ENCODE measurements at regions not wholly inside any gene's neighbourhood (a gene's known extent, or its start where the extent isn't known, plus 50 kb on each side); places are given as distances from the start of the nearest gene placed in this dataset.

GRCh38 chr18:23356915-23357601 lies 96.0 kb upstream of the RIOK3 start:
- Histone ChIP-seq H3K4me1 (ENCODE audit: insufficient read depth, low read length) (no peaks in the 10 kb centered on the region), H4K20me1 (ENCODE audit: control insufficient read depth, insufficient read depth, insufficient read length) (no peaks in the 10 kb centered on the region), H4K5ac (ENCODE audit: insufficient read length, low read depth, low read length) (no peak overlapping the region), H3T11ph (ENCODE audit: low read length) (no peak overlapping the region), H3K27ac (ENCODE audit: insufficient read length, low read depth, low read length) (no peak overlapping the region), H3K79me2 (ENCODE audit: insufficient read depth, low read length) (no peaks in the 10 kb centered on the region), H3K4me2 (ENCODE audit: insufficient read depth, insufficient read length, low read length) (no peak overlapping the region), H2BK5ac (ENCODE audit: insufficient read length, low read length) (no peak overlapping the region), H2AK5ac (ENCODE audit: insufficient read length, low read length) (no peak overlapping the region), H3K18ac (ENCODE audit: insufficient read length, low read depth, low read length) (no peak overlapping the region), H2BK12ac (ENCODE audit: insufficient read length, low read depth, low read length) (no peak overlapping the region), H3K4ac (ENCODE audit: low read depth, low read length) (no peak overlapping the region), H3K56ac (ENCODE audit: insufficient read length, low read depth, low read length) (no peak overlapping the region), H2BK20ac (ENCODE audit: low read depth, low read length, poor library complexity, severe bottlenecking) (no peak overlapping the region), H2BK15ac (ENCODE audit: low read depth, low read length) (no peak overlapping the region), H3K23ac (ENCODE audit: insufficient read length, low read depth, low read length) (no peak overlapping the region), H3K9me3 (ENCODE audit: control insufficient read depth, low read depth, low read length) (no peaks in the 10 kb centered on the region), H2BK120ac (ENCODE audit: low read depth, low read length, poor library complexity, severe bottlenecking) (no peak overlapping the region), H3K14ac (ENCODE audit: insufficient read depth, low read length) (no peak overlapping the region), H4K91ac (ENCODE audit: insufficient read length, low read depth, low read length) (no peak overlapping the region), H3K79me1 (ENCODE audit: insufficient read depth, low read depth, low read length, poor library complexity, severe bottlenecking) (no peaks in the 10 kb centered on the region), H2AFZ (ENCODE audit: low read length) (no peak overlapping the region), H3K9ac (ENCODE audit: extremely low read depth, insufficient read length, low read length) (no peak overlapping the region), H4K8ac (replicated peaks; ENCODE audit: insufficient read length, low read depth, low read length) (no peak overlapping the region), H3K23me2 (ENCODE audit: insufficient read length, low read depth, low read length, poor library complexity, severe bottlenecking) (no peaks in the 10 kb centered on the region), H3K27me3 (ENCODE audit: insufficient read depth, low read length) (no peaks in the 10 kb centered on the region)
- no CpG with 5 or more reads among the region's 2 CpGs for WGBS (ENCODE audit: extremely low coverage, insufficient read length, low lambda C conversion rate)
- Mint-ChIP-seq H3K27me3 (ENCODE audit: low read depth) (no peaks in the 10 kb centered on the region), H3K4me3 (no peak overlapping the region), H3K9me3 (peaks cover 0 to 8% of the 10 kb centered on the region in 2 experiments; a peak in 2 of 5 replicates), H3K4me1 (peaks cover 24 to 26% of the 10 kb centered on the region in 2 experiments), H3K36me3 (ENCODE audit: insufficient read depth in 1 of 3, low read depth in 3 of 3) (peaks cover 5 to 12% (median 7%) of the 10 kb centered on the region in 3 experiments), H3K27ac (no peak overlapping the region)
- DNase-seq = no peak
- no peak for TF ChIP-seq CTCF (conservative IDR thresholded peaks at IDR 0.05)
